ENCODE measurements at regions not wholly inside any gene's neighbourhood (a gene's known extent, or its start where the extent isn't known, plus 50 kb on each side); places are given as distances from the start of the nearest gene placed in this dataset.
"Not testable (repeated sequence)": the region's sequence is repeated elsewhere in the genome, so short reads cannot be mapped to it uniquely, and the experiment has no call there.

GRCh38 chr4:94000559-94000958 is 172.0 kb downstream of the ATOH1 start:
- TF ChIP-seq Cebpa-rat (IDR thresholded peaks at IDR 0.05), result no peak
- Histone ChIP-seq H3K4me2 (no peak overlapping the region), H3K9me3 (replicated peaks in 1 of 11) (no peaks in the 10 kb centered on the region), H3K4me3 (no peak overlapping the region), H3K4me1 (peaks cover 0 to 10% (median 0%) of the 10 kb centered on the region in 10 experiments; a peak in 8 of 20 replicates), H3K9ac (no peak overlapping the region), H4K20me1 (no peaks in the 10 kb centered on the region), H3K36me3 (no peaks in the 10 kb centered on the region), H3K27ac (no peak overlapping the region), H3K27me3 (no peaks in the 10 kb centered on the region)

- Histone ChIP-seq H3K9me3 (replicated peaks in 1 of 11) (no peaks in the 10 kb centered on the region), H3K27ac (no peak overlapping the region), H3K4me1 (peaks cover 0 to 10% (median 0%) of the 10 kb centered on the region in 10 experiments; a peak in 8 of 20 replicates), H3K4me2 (no peak overlapping the region), H3K9ac (no peak overlapping the region), H4K20me1 (no peaks in the 10 kb centered on the region), H3K27me3 (no peaks in the 10 kb centered on the region), H3K36me3 (no peaks in the 10 kb centered on the region), H3K4me3 (no peak overlapping the region)
- no peak for TF ChIP-seq Cebpa-rat (IDR thresholded peaks at IDR 0.05)
These were observed 178.4 kb downstream of the ATOH1 start for GRCh38 chr4:94006932-94007331.

DNA sequence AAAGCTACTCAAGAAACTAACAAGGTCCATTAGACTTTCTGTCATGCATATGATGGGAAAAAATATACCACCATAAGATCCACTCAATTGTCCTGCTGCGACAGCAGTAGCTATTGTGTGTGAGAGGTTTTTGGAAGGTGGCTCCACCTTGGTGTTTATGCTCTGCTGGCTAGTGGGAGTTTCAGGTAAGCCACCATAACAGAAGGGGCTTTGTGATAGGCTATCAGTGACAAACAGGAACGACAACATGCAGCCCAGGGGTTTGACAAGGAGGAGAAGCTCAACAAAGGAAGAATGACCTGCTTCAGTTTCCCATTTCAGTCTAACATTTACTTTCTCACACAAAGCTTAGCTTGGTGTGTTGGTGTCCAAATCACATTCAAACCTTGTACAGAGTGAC is 182.6 kb downstream of the ATOH1 start:
- H3K4me1 ChIP-seq, result no peaks in the 10 kb centered on the region
- no peak overlapping the region for H3K4me2 ChIP-seq
- no peak overlapping the region for H3K9ac ChIP-seq
- H3K36me3 ChIP-seq, result no peaks in the 10 kb centered on the region
- H3K9me3 ChIP-seq (replicated peaks in 1 of 11), result peaks cover 0 to 16% (median 0%) of the 10 kb centered on the region in 11 experiments; a peak in 6 of 22 replicates
- no peaks in the 10 kb centered on the region for H3K27me3 ChIP-seq
- H3K4me3 ChIP-seq, result no peak overlapping the region
- no peak overlapping the region for H3K27ac ChIP-seq
- H4K20me1 ChIP-seq, result no peaks in the 10 kb centered on the region
- no peak for TF ChIP-seq Cebpa-rat (IDR thresholded peaks at IDR 0.05)

DNA sequence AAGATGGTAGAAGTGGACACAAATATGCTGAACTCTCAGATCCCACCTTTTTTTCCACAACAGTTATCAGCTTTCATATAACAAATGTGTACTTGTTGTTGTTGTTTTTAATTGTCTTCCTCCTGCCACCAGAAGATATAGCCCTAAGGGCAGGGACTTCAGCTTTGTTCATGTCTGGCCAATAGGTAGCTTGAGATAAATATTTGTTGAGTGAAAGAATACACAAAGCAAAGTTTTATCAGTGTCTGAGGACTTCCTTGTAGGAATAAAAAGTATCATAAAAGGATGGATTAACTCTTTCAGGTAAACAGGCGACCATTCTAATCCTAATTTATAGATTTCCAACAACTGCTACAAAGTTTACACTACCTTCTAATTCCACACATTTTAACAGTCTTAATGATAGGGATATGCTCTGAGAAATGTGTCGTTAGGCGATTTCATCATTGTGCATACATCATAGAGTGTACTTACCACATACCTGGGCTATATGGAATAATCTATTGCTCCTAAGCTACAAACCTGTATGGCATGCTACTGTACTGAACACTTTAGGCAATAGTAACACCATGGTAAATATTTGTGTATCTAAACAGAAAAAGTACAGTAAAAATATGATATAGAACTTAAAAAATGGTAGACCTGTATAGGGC is 186.1 kb downstream of the ATOH1 start:
- H4K20me1 ChIP-seq, result no peaks in the 10 kb centered on the region
- H3K27ac ChIP-seq, result no peak overlapping the region
- H3K36me3 ChIP-seq, result no peaks in the 10 kb centered on the region

GRCh38 chr4:94015956-94016355 is 187.4 kb downstream of the ATOH1 start:
- H3K27ac ChIP-seq, result no peak overlapping the region
- H3K4me2 ChIP-seq, result no peak overlapping the region
- TF ChIP-seq Cebpa-rat (IDR thresholded peaks at IDR 0.05), result no peak
- peaks cover 0 to 16% (median 0%) of the 10 kb centered on the region in 11 experiments; a peak in 6 of 22 replicates for H3K9me3 ChIP-seq (replicated peaks in 1 of 11)
- H3K4me3 ChIP-seq, result no peak overlapping the region
- H3K27me3 ChIP-seq, result no peaks in the 10 kb centered on the region
- H3K9ac ChIP-seq, result no peak overlapping the region
- H4K20me1 ChIP-seq, result no peaks in the 10 kb centered on the region
- H3K4me1 ChIP-seq, result no peaks in the 10 kb centered on the region
- no peaks in the 10 kb centered on the region for H3K36me3 ChIP-seq

More for the DNA sequence above, 186.1 kb downstream of the ATOH1 start:
- H3K4me3 ChIP-seq, result no peak overlapping the region
- H3K27me3 ChIP-seq, result no peaks in the 10 kb centered on the region
- H3K9ac ChIP-seq, result no peak overlapping the region
- H3K9me3 ChIP-seq (replicated peaks in 1 of 11), result peaks cover 0 to 16% (median 0%) of the 10 kb centered on the region in 11 experiments; a peak in 6 of 22 replicates
- no peak for TF ChIP-seq Cebpa-rat (IDR thresholded peaks at IDR 0.05)
- H3K4me1 ChIP-seq, result no peaks in the 10 kb centered on the region
- H3K4me2 ChIP-seq, result no peak overlapping the region

DNA sequence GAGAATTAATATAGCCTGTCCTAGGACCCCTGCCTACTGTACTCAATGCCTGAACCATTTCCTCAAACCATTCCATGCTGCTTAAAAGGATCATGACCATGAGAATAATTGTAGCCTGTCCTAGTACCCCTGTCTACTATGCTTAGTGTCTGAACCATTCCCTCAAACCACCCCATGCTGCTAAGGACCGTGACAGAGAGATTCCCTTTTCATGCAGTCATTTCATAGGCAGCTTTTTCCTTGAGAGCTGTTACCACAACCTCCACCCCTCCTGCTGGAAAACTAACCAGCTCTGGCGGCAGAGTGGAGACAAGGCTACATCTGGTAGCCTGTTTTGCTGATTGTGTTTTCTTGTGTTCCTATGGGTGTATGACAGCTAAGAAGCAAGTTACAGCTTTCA is 174.9 kb upstream of the SMARCAD1 start:
- H3K4me3 ChIP-seq, result no peak overlapping the region
- no peak for TF ChIP-seq Cebpa-rat (IDR thresholded peaks at IDR 0.05)
- no peaks in the 10 kb centered on the region for H3K27me3 ChIP-seq

GRCh38 chr4:94036964-94037363 is 170.7 kb upstream of the SMARCAD1 start:
- Histone ChIP-seq H3K4me1 (peaks cover 0 to 13% (median 0%) of the 10 kb centered on the region in 10 experiments; a peak in 5 of 20 replicates), H3K36me3 (no peaks in the 10 kb centered on the region), H4K20me1 (no peaks in the 10 kb centered on the region), H3K9me3 (replicated peaks in 1 of 11) (no peaks in the 10 kb centered on the region), H3K4me3 (no peak overlapping the region), H3K27ac (peak overlapping the region in 3 of 11 experiments; percentile 49 to 69 (median 50); a peak in 5 of 22 replicates), H3K27me3 (no peaks in the 10 kb centered on the region), H3K4me2 (peak overlapping the region in 4 of 11 experiments; percentile 0 to 60 (median 30); a peak in 7 of 22 replicates), H3K9ac (peak overlapping the region in 1 of 11 experiments; percentile 21; a peak in 1 of 22 replicates)
- TF ChIP-seq Cebpa-rat (IDR thresholded peaks at IDR 0.05), result peak in 1 of 11 experiments; percentile 44; a peak in 2 of 22 replicates

More for the DNA sequence above, 174.9 kb upstream of the SMARCAD1 start:
- no peak overlapping the region for H3K27ac ChIP-seq
- H3K9ac ChIP-seq, result no peak overlapping the region
- H4K20me1 ChIP-seq, result no peaks in the 10 kb centered on the region
- no peaks in the 10 kb centered on the region for H3K36me3 ChIP-seq
- no peaks in the 10 kb centered on the region for H3K9me3 ChIP-seq (replicated peaks in 1 of 11)
- H3K4me1 ChIP-seq, result peaks cover 0 to 12% (median 0%) of the 10 kb centered on the region in 10 experiments; a peak in 5 of 20 replicates
- H3K4me2 ChIP-seq, result no peak overlapping the region

DNA sequence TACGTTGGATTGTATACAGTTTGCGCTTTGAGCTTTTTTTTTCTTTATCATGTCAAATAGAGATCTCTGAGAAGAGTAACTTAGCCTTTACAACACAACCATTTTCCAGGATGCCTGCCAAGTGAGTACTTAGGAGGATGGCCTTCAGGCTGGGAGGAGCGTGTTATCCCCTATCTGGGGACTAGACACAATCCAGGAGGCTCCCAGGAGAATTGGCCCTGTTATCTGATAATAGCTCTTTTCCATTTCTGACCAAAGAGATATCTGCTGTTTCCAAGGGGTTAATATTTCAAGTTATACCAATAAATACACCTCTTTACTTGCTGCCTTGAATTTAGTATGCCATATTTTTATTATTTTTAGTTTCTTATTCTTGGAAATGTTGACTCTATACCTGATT is 169.5 kb upstream of the SMARCAD1 start:
- Histone ChIP-seq H3K4me1 (peaks cover 0 to 13% (median 0%) of the 10 kb centered on the region in 10 experiments; a peak in 5 of 20 replicates), H3K27me3 (no peaks in the 10 kb centered on the region), H3K36me3 (no peaks in the 10 kb centered on the region), H3K9me3 (replicated peaks in 1 of 11) (no peaks in the 10 kb centered on the region), H3K4me2 (no peak overlapping the region), H3K9ac (no peak overlapping the region), H3K4me3 (no peak overlapping the region), H3K27ac (peak overlapping the region in 2 of 11 experiments; percentile 50 to 69; a peak in 3 of 22 replicates), H4K20me1 (no peaks in the 10 kb centered on the region)
- no peak for TF ChIP-seq Cebpa-rat (IDR thresholded peaks at IDR 0.05)

DNA sequence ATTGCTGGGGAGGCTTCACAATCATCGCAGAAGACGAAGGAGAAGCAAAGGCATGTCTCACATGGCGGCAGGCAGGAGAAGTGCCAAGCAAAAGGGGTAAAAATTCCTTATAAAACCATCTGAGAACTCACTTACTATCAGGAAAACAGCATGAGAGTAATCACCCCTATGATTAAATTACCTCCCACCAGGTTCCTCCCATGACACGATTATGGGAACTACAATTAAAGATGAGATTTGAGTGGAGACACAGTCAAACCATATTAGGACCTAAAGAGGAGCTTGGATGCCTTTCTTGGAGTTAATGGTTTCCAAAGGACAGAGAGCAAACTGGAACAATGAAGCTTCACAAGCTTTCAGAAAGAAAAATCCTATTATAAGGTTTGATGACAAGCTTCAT is 168.4 kb upstream of the SMARCAD1 start:
- Histone ChIP-seq H3K9me3 (replicated peaks in 1 of 11) (0 out of 22 replicates have a peak, but pooled peaks cover 0 to under 1% (median 0%) of the 10 kb centered on the region in 11 experiments), H3K27ac (no peak overlapping the region), H3K4me2 (no peak overlapping the region), H3K27me3 (no peaks in the 10 kb centered on the region), H3K36me3 (no peaks in the 10 kb centered on the region), H3K4me3 (no peak overlapping the region), H3K4me1 (peaks cover 0 to 13% (median 0%) of the 10 kb centered on the region in 10 experiments; a peak in 5 of 20 replicates), H4K20me1 (no peaks in the 10 kb centered on the region), H3K9ac (no peak overlapping the region)
- TF ChIP-seq Cebpa-rat (IDR thresholded peaks at IDR 0.05), result no peak

DNA sequence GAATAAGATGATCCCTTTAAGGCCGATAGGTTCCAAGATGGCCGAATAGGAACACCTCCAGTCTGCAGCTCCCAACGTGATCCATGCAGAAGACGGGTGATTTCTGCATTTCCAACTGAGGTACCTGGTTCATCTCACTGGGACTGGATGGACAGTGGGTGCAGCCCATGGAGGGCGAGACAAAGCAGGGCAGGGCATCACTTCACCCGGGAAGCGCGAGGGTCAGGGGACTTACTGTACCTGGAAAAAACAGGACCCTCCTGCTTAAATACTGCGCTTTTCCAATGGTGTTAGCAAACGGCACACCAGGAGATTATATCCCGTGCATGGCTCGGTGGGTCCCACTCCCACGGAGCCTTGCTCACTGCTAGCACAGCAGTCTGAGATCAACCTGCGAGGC is 163.2 kb upstream of the SMARCAD1 start:
- not testable (repeated sequence) for H3K4me3 ChIP-seq; H3K27ac ChIP-seq; H3K36me3 ChIP-seq; H4K20me1 ChIP-seq; H3K27me3 ChIP-seq; H3K9ac ChIP-seq; H3K4me1 ChIP-seq; H3K9me3 ChIP-seq (replicated peaks in 1 of 11); H3K4me2 ChIP-seq

All from BLaER1 treated with 17β-estradiol and CSF1 and Interleukin-3, amounts not matched to agents 10 nM and 100 nM (cell line).